ENCODE measurements at regions not wholly inside any gene's neighbourhood (a gene's known extent, or its start where the extent isn't known, plus 50 kb on each side); places are given as distances from the start of the nearest gene placed in this dataset.

GRCh38 chrX:131617182-131617581 is 73.3 kb downstream of the OR13H1 start:
- TF ChIP-seq, protein P1, sequence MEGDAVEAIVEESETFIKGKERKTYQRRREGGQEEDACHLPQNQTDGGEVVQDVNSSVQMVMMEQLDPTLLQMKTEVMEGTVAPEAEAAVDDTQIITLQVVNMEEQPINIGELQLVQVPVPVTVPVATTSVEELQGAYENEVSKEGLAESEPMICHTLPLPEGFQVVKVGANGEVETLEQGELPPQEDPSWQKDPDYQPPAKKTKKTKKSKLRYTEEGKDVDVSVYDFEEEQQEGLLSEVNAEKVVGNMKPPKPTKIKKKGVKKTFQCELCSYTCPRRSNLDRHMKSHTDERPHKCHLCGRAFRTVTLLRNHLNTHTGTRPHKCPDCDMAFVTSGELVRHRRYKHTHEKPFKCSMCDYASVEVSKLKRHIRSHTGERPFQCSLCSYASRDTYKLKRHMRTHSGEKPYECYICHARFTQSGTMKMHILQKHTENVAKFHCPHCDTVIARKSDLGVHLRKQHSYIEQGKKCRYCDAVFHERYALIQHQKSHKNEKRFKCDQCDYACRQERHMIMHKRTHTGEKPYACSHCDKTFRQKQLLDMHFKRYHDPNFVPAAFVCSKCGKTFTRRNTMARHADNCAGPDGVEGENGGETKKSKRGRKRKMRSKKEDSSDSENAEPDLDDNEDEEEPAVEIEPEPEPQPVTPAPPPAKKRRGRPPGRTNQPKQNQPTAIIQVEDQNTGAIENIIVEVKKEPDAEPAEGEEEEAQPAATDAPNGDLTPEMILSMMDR (IDR thresholded peaks at IDR 0.05): no peak
- TF ChIP-seq POLR2A (IDR thresholded peaks at IDR 0.05): no peak
- TF ChIP-seq POLR2AphosphoS5 (IDR thresholded peaks at IDR 0.05): no peak
- intact Hi-C loops (cut with DNase I; ENCODE audit: low total_unique reads): no loop called here
- Histone ChIP-seq H3K4me3 (no peak overlapping the region), H3K9me3 (no peaks in the 10 kb centered on the region), H3K27ac (no peak overlapping the region), H3K27me3 (peaks cover 0 to 80% of the 10 kb centered on the region in 2 donors), H3K4me1 (no peaks in the 10 kb centered on the region), H3K36me3 (no peaks in the 10 kb centered on the region)
- DNase-seq (ENCODE audit: low spot score in 2 of 2): no peak

- Histone ChIP-seq H3K4me1 (no peaks in the 10 kb centered on the region), H3K36me3 (no peaks in the 10 kb centered on the region), H3K27me3 (peaks cover 0 to 82% of the 10 kb centered on the region in 2 donors), H3K4me3 (no peak overlapping the region), H3K9me3 (no peaks in the 10 kb centered on the region), H3K27ac (no peak overlapping the region)
- no peak for TF ChIP-seq POLR2A (IDR thresholded peaks at IDR 0.05)
- TF ChIP-seq POLR2AphosphoS5 (IDR thresholded peaks at IDR 0.05): no peak
- TF ChIP-seq, protein P1 (IDR thresholded peaks at IDR 0.05): no peak
- intact Hi-C loops (cut with DNase I; ENCODE audit: low total_unique reads): no loop called here
- DNase-seq (ENCODE audit: low spot score in 2 of 2): no peak
Measured at GRCh38 chrX:131621650-131622049, 77.8 kb downstream of the OR13H1 start.

DNA sequence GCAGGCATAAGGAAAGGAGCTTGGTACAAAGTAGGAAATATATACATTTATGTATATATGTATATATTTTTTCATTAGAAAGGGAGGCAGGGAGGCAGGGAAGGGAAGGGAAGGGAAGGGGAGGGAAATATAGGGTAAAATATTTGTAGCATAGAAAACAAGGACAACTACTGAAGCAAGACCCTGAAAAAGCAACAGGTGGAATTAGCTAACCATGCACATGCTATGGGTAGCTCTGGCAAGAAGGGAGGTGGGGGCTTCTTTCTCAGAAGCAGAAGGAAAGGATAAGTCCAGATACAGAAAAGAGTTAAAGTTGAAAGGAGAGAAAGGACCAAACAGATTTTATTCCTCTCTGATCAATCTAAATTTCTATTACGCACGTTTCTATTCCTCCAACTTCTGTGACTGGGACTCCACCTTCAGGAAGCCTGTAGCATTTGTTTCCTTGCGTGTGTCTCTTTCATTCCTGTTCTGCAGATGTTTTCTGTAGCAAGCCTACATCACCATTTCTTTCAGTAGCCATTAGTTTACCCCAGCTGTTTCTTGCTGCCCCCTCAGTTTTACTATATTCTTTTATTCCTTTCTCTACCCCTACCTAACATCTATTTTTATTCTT is 82.9 kb downstream of the OR13H1 start:
- Histone ChIP-seq H3K27me3 (peaks cover 0 to 92% of the 10 kb centered on the region in 2 donors), H3K9me3 (no peaks in the 10 kb centered on the region), H3K4me3 (no peak overlapping the region), H3K4me1 (no peaks in the 10 kb centered on the region), H3K27ac (no peak overlapping the region), H3K36me3 (no peaks in the 10 kb centered on the region)
- TF ChIP-seq POLR2A (IDR thresholded peaks at IDR 0.05) (no peak), POLR2AphosphoS5 (IDR thresholded peaks at IDR 0.05) (no peak)
- TF ChIP-seq, protein P1 (IDR thresholded peaks at IDR 0.05): no peak
- DNase-seq (ENCODE audit: low spot score in 2 of 2): no peak
- intact Hi-C loops (cut with DNase I; ENCODE audit: low total_unique reads): no loop called here

DNA sequence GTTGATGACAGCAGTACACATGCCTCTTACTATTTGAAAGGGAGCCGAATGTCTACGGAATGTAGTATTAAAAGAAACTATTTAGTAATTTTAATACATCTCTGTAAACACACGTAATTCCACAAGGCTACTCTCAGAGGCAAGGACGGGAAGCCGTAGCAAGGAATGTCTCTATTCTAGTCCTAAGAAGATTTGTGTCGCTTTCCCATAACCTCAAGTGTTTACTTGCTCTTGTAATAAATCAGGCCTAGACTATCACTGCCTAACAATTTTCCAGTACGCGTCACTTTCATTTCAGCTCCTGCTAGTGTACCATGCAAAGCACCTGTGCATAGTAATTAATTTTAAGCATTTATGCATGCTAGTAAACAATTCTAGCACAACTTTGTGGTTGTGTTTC is 86.7 kb downstream of the OR13H1 start:
- H3K9me3 ChIP-seq: no peaks in the 10 kb centered on the region
- H3K36me3 ChIP-seq: no peaks in the 10 kb centered on the region
- no peak overlapping the region for H3K27ac ChIP-seq
- TF ChIP-seq POLR2AphosphoS5 (IDR thresholded peaks at IDR 0.05) (no peak), POLR2A (IDR thresholded peaks at IDR 0.05) (no peak)
- TF ChIP-seq, protein P1 (IDR thresholded peaks at IDR 0.05): no peak
- intact Hi-C loops (cut with DNase I; ENCODE audit: low total_unique reads): no loop called here
- H3K27me3 ChIP-seq: peaks cover 0 to 83% of the 10 kb centered on the region in 2 donors
- no peak overlapping the region for H3K4me3 ChIP-seq
- H3K4me1 ChIP-seq: no peaks in the 10 kb centered on the region
- no peak for DNase-seq (ENCODE audit: low spot score in 2 of 2)

DNA sequence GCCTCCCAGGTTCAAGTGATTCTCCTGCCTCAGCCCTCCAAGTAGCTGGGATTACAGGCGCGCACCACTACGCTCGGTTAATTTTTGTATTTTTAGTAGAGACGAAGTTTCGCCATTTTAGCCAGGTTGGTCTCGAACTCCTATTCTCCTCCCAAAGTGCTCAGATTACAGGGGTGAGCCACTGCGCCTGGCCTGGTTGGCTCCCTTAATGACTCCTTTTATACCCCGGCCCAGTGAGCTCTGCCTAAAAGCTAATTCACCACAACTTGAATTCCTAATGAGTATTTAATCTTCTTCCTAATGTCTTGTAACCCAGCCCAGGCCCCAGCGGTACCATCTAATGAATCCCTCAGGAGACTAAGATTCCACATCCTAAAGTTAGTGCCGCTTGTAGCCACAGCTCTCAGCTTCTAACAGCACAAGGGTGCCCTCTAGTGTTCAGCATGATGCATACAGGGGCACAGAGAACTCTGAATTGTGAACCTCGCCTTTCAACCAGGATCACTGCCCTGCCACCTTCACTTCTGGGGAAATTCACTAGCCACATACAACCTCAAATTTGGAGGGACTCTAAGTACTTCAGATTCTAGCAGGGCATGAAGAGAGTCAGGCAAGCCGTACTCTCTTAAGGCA is 89.5 kb downstream of the OR13H1 start:
- intact Hi-C loops (cut with DNase I; ENCODE audit: low total_unique reads): no loop called here
- Histone ChIP-seq H3K36me3 (no peaks in the 10 kb centered on the region), H3K27ac (no peak overlapping the region), H3K4me1 (no peaks in the 10 kb centered on the region), H3K4me3 (no peak overlapping the region), H3K27me3 (peaks cover 0 to 66% of the 10 kb centered on the region in 2 donors), H3K9me3 (no peaks in the 10 kb centered on the region)
- peak in 1 of 2 donors; percentile 18 for DNase-seq (ENCODE audit: low spot score in 2 of 2)
- TF ChIP-seq, protein P1 (IDR thresholded peaks at IDR 0.05): peak in 2 of 3 donors; percentile 26 to 53
- TF ChIP-seq POLR2AphosphoS5 (IDR thresholded peaks at IDR 0.05) (no peak), POLR2A (IDR thresholded peaks at IDR 0.05) (no peak)

All from breast epithelium (tissue), 4 donors.